GM23338 (cell line): ENCODE measurements at regions not wholly inside any gene's neighbourhood (a gene's known extent, or its start where the extent isn't known, plus 50 kb on each side); places are given as distances from the start of the nearest gene placed in this dataset.
A peak's percentile ranks its signal among the peaks of the same experiment; 100 is the strongest.

Experiments used
- ATAC-seq: fragments of 200-7000 bp; cut with Tn5 transposase; 3 replicates; pipeline ENCODE4 v1.9.1; 2020
- DNase-seq: peaks from one replicate; pipeline ENCODE4 v3.0.0-alpha.2; 2015; ENCODE audit warnings: low spot score
- H2AFZ ChIP-seq: fragments of 200-600 bp; sonication (generic); 2 replicates; pipeline ENCODE4 v1.8.0; 2016; ENCODE audit warnings: antibody characterized with exemption, mild to moderate bottlenecking, moderate library complexity
- H3F3A ChIP-seq: fragments of 200-600 bp; sonication (generic); replicated peaks from 2 replicates; pipeline ENCODE4 v1.8.0; 2017; ENCODE audit warnings: antibody characterized with exemption, mixed run types, low read depth
- H3K27ac ChIP-seq: fragments of 200-600 bp; sonication (generic); 2 replicates; pipeline ENCODE4 v1.6.1; 2016; ENCODE audit warnings: low read depth
- H3K27me3 ChIP-seq: fragments of 200-600 bp; sonication (generic); 2 replicates; pipeline ENCODE4 v1.8.0; 2016; ENCODE audit warnings: mild to moderate bottlenecking, mixed run types, moderate library complexity; ENCODE audit not compliant: insufficient read depth
- H3K36me3 ChIP-seq: fragments of 200-600 bp; sonication (generic); 2 replicates; pipeline ENCODE4 v1.8.0; 2016; ENCODE audit warnings: mild to moderate bottlenecking; ENCODE audit not compliant: insufficient read depth
- H3K4me1 ChIP-seq: fragments of 200-600 bp; sonication (generic); 2 replicates; pipeline ENCODE4 v1.8.0; 2016; ENCODE audit warnings: mild to moderate bottlenecking, moderate library complexity; ENCODE audit not compliant: insufficient read depth
- H3K4me2 ChIP-seq: fragments of 200-600 bp; sonication (generic); 2 replicates; pipeline ENCODE4 v1.7.1; 2017; ENCODE audit warnings: mixed run types
- H3K4me3 ChIP-seq: fragments of 200-600 bp; sonication (generic); 2 replicates; pipeline ENCODE4 v1.6.1; 2016; ENCODE audit warnings: mixed run types
- H3K79me2 ChIP-seq: fragments of 200-600 bp; sonication (generic); replicated peaks from 2 replicates; pipeline ENCODE4 v1.8.0; 2017; ENCODE audit warnings: mild to moderate bottlenecking; ENCODE audit not compliant: insufficient read depth
- H3K9me2 ChIP-seq: fragments of 200-600 bp; sonication (generic); 2 replicates; pipeline ENCODE4 v1.8.0; 2017; ENCODE audit not compliant: insufficient read depth
- H4K20me1 ChIP-seq: fragments of 200-600 bp; sonication (generic); replicated peaks from 2 replicates; pipeline ENCODE4 v1.8.0; 2017; ENCODE audit warnings: mild to moderate bottlenecking; ENCODE audit not compliant: insufficient read depth
- H3K27ac Mint-ChIP-seq: 2 replicates; pipeline ENCODE4 v1.8.0; 2020; ENCODE audit warnings: inconsistent platforms, mild to moderate bottlenecking, moderate library complexity, mixed read lengths
- H3K27me3 Mint-ChIP-seq: 3 replicates; pipeline ENCODE4 v1.8.0; 2022; ENCODE audit warnings: low read depth, mild to moderate bottlenecking, moderate library complexity, mixed read lengths, inconsistent platforms; ENCODE audit not compliant: insufficient read depth, poor library complexity
- H3K36me3 Mint-ChIP-seq: 3 replicates; pipeline ENCODE4 v1.8.0; 2021; ENCODE audit warnings: low read depth, mild to moderate bottlenecking, inconsistent platforms, moderate library complexity, mixed read lengths
- H3K4me1 Mint-ChIP-seq: 3 replicates; pipeline ENCODE4 v1.8.0; 2020; ENCODE audit warnings: mild to moderate bottlenecking, inconsistent platforms, mixed read lengths
- H3K4me3 Mint-ChIP-seq: 3 replicates; pipeline ENCODE4 v1.8.0; 2021; ENCODE audit warnings: moderate library complexity, mild to moderate bottlenecking, inconsistent platforms, mixed read lengths
- H3K9me3 Mint-ChIP-seq: 3 replicates; pipeline ENCODE4 v1.8.0; 2020; ENCODE audit warnings: moderate library complexity, mild to moderate bottlenecking, inconsistent platforms, mixed read lengths
- CREB1 ChIP-seq: fragments of 250-450 bp; sonication (Bioruptor Pico); IDR thresholded peaks from 2 replicates; pipeline ENCODE4 v1.5.0; 2020; ENCODE audit warnings: low read depth, mild to moderate bottlenecking, moderate library complexity
- EZH2 ChIP-seq: fragments of 200-600 bp; sonication (generic); IDR thresholded peaks from one replicate; pipeline ENCODE4 v1.8.0; 2017; ENCODE audit warnings: antibody characterized with exemption, mild to moderate bottlenecking, low read depth; ENCODE audit not compliant: unreplicated experiment
- EZH2phosphoT487 ChIP-seq: fragments of 200-600 bp; sonication (generic); IDR thresholded peaks from one replicate; pipeline ENCODE4 v1.8.1; 2018; ENCODE audit warnings: antibody characterized with exemption; ENCODE audit not compliant: unreplicated experiment
- JUNB ChIP-seq: IDR thresholded peaks from one replicate; pipeline ENCODE4 v1.6.1; 2016; ENCODE audit warnings: antibody characterized with exemption; ENCODE audit not compliant: unreplicated experiment
- NANOG ChIP-seq: IDR thresholded peaks from 2 replicates; pipeline ENCODE4 v1.6.1; 2016; ENCODE audit warnings: antibody characterized with exemption, borderline replicate concordance
- POLR2AphosphoS5 ChIP-seq: IDR thresholded peaks from 2 replicates; pipeline ENCODE4 v1.6.1; 2016; ENCODE audit warnings: antibody characterized with exemption, low read depth
- STAT1 ChIP-seq: IDR thresholded peaks from one replicate; pipeline ENCODE4 v1.6.1; 2016; ENCODE audit warnings: antibody characterized with exemption; ENCODE audit not compliant: unreplicated experiment
- ZNF114 ChIP-seq: fragments of 250-450 bp; sonication (Bioruptor Pico); IDR thresholded peaks from 2 replicates; pipeline ENCODE4 v1.5.0; 2020; ENCODE audit warnings: mild to moderate bottlenecking, moderate library complexity
- ZNF331 ChIP-seq: fragments of 250-450 bp; sonication (Bioruptor Pico); IDR thresholded peaks from 2 replicates; pipeline ENCODE4 v1.5.0; 2020; ENCODE audit warnings: low read depth, mild to moderate bottlenecking, moderate library complexity
- TF ChIP-seq, protein P1 (sequence below): IDR thresholded peaks from one replicate; pipeline ENCODE4 v1.6.1; 2018; ENCODE audit warnings: antibody characterized with exemption; ENCODE audit not compliant: unreplicated experiment
- TF ChIP-seq, protein P2 (sequence below), 2 experiments: fragments of 200-600 bp in 1 of 2; sonication (generic) in 1 of 2; conservative IDR thresholded peaks; 2 replicates each; pipeline versions ENCODE4 v1.5.1 to v1.6.1; 2016 to 2017; ENCODE audit warnings: antibody characterized with exemption in 2 of 2, low read depth in 2 of 2, mild to moderate bottlenecking in 2 of 2, moderate library complexity in 1 of 2
- TF ChIP-seq, protein P3 (sequence below): IDR thresholded peaks from 2 replicates; pipeline ENCODE4 v1.6.1; 2016; ENCODE audit warnings: antibody characterized with exemption
- TF ChIP-seq, protein P4 (sequence below): fragments of 250-450 bp; sonication (Bioruptor Pico); IDR thresholded peaks from 2 replicates; pipeline ENCODE4 v1.5.0; 2020; ENCODE audit warnings: mild to moderate bottlenecking, moderate library complexity

DNA sequence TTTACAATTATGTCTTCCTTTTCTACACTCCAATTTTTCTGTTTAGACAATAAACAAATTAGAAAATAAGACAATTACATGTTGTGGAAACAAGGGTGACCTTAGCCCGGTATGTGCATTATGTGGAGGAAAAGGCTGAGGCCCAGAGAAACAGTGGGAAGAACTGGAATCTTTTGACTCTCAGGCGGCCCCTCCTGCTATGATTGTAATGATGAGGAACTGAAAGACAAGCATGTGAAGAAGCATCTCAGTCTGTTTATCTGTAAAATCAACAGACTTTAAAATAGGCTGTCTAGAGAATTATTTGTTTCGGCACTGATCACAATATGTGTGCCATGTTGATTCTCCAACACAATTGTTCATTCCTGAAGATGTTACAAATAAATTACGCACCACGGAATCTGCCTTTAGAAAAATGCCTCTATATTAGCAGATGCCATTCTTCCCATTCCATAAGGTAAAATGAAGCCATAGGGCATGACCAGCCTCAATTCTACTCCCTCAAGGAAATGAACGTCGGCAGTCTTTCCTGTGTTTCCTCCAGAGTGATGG lies 1201.6 kb upstream of the CITED2 start:
- no peaks in the 10 kb centered on the region for H3K36me3 Mint-ChIP-seq
- H3K27me3 Mint-ChIP-seq = no peaks in the 10 kb centered on the region
- TF ChIP-seq, protein P1, sequence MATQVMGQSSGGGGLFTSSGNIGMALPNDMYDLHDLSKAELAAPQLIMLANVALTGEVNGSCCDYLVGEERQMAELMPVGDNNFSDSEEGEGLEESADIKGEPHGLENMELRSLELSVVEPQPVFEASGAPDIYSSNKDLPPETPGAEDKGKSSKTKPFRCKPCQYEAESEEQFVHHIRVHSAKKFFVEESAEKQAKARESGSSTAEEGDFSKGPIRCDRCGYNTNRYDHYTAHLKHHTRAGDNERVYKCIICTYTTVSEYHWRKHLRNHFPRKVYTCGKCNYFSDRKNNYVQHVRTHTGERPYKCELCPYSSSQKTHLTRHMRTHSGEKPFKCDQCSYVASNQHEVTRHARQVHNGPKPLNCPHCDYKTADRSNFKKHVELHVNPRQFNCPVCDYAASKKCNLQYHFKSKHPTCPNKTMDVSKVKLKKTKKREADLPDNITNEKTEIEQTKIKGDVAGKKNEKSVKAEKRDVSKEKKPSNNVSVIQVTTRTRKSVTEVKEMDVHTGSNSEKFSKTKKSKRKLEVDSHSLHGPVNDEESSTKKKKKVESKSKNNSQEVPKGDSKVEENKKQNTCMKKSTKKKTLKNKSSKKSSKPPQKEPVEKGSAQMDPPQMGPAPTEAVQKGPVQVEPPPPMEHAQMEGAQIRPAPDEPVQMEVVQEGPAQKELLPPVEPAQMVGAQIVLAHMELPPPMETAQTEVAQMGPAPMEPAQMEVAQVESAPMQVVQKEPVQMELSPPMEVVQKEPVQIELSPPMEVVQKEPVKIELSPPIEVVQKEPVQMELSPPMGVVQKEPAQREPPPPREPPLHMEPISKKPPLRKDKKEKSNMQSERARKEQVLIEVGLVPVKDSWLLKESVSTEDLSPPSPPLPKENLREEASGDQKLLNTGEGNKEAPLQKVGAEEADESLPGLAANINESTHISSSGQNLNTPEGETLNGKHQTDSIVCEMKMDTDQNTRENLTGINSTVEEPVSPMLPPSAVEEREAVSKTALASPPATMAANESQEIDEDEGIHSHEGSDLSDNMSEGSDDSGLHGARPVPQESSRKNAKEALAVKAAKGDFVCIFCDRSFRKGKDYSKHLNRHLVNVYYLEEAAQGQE = no peak
- TF ChIP-seq JUNB (no peak), ZNF331 (no peak), NANOG (no peak), ZNF114 (CRISPR knock-in tag) (no peak), CREB1 (CRISPR knock-in tag) (no peak), EZH2 (no peak), POLR2AphosphoS5 (no peak), EZH2phosphoT487 (no peak), STAT1 (no peak)
- TF ChIP-seq, protein P2, sequence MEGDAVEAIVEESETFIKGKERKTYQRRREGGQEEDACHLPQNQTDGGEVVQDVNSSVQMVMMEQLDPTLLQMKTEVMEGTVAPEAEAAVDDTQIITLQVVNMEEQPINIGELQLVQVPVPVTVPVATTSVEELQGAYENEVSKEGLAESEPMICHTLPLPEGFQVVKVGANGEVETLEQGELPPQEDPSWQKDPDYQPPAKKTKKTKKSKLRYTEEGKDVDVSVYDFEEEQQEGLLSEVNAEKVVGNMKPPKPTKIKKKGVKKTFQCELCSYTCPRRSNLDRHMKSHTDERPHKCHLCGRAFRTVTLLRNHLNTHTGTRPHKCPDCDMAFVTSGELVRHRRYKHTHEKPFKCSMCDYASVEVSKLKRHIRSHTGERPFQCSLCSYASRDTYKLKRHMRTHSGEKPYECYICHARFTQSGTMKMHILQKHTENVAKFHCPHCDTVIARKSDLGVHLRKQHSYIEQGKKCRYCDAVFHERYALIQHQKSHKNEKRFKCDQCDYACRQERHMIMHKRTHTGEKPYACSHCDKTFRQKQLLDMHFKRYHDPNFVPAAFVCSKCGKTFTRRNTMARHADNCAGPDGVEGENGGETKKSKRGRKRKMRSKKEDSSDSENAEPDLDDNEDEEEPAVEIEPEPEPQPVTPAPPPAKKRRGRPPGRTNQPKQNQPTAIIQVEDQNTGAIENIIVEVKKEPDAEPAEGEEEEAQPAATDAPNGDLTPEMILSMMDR (conservative IDR thresholded peaks at IDR 0.05; ENCODE audit: low read depth in 2 of 2) = no peak
- TF ChIP-seq, protein P3, sequence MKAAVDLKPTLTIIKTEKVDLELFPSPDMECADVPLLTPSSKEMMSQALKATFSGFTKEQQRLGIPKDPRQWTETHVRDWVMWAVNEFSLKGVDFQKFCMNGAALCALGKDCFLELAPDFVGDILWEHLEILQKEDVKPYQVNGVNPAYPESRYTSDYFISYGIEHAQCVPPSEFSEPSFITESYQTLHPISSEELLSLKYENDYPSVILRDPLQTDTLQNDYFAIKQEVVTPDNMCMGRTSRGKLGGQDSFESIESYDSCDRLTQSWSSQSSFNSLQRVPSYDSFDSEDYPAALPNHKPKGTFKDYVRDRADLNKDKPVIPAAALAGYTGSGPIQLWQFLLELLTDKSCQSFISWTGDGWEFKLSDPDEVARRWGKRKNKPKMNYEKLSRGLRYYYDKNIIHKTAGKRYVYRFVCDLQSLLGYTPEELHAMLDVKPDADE = no peak
- TF ChIP-seq, protein P4, sequence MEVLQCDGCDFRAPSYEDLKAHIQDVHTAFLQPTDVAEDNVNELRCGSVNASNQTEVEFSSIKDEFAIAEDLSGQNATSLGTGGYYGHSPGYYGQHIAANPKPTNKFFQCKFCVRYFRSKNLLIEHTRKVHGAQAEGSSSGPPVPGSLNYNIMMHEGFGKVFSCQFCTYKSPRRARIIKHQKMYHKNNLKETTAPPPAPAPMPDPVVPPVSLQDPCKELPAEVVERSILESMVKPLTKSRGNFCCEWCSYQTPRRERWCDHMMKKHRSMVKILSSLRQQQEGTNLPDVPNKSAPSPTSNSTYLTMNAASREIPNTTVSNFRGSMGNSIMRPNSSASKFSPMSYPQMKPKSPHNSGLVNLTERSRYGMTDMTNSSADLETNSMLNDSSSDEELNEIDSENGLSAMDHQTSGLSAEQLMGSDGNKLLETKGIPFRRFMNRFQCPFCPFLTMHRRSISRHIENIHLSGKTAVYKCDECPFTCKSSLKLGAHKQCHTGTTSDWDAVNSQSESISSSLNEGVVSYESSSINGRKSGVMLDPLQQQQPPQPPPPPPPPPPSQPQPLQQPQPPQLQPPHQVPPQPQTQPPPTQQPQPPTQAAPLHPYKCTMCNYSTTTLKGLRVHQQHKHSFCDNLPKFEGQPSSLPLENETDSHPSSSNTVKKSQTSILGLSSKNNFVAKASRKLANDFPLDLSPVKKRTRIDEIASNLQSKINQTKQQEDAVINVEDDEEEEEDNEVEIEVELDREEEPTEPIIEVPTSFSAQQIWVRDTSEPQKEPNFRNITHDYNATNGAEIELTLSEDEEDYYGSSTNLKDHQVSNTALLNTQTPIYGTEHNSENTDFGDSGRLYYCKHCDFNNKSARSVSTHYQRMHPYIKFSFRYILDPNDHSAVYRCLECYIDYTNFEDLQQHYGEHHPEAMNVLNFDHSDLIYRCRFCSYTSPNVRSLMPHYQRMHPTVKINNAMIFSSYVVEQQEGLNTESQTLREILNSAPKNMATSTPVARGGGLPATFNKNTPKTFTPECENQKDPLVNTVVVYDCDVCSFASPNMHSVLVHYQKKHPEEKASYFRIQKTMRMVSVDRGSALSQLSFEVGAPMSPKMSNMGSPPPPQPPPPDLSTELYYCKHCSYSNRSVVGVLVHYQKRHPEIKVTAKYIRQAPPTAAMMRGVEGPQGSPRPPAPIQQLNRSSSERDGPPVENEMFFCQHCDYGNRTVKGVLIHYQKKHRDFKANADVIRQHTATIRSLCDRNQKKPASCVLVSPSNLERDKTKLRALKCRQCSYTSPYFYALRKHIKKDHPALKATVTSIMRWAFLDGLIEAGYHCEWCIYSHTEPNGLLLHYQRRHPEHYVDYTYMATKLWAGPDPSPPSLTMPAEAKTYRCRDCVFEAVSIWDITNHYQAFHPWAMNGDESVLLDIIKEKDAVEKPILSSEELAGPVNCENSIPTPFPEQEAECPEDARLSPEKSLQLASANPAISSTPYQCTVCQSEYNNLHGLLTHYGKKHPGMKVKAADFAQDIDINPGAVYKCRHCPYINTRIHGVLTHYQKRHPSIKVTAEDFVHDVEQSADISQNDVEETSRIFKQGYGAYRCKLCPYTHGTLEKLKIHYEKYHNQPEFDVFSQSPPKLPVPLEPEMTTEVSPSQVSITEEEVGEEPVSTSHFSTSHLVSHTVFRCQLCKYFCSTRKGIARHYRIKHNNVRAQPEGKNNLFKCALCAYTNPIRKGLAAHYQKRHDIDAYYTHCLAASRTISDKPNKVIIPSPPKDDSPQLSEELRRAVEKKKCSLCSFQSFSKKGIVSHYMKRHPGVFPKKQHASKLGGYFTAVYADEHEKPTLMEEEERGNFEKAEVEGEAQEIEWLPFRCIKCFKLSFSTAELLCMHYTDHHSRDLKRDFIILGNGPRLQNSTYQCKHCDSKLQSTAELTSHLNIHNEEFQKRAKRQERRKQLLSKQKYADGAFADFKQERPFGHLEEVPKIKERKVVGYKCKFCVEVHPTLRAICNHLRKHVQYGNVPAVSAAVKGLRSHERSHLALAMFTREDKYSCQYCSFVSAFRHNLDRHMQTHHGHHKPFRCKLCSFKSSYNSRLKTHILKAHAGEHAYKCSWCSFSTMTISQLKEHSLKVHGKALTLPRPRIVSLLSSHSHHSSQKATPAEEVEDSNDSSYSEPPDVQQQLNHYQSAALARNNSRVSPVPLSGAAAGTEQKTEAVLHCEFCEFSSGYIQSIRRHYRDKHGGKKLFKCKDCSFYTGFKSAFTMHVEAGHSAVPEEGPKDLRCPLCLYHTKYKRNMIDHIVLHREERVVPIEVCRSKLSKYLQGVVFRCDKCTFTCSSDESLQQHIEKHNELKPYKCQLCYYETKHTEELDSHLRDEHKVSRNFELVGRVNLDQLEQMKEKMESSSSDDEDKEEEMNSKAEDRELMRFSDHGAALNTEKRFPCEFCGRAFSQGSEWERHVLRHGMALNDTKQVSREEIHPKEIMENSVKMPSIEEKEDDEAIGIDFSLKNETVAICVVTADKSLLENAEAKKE (CRISPR knock-in tag) = no peak
- H3K4me1 Mint-ChIP-seq = peaks cover 13% of the 10 kb centered on the region; the same call in 2 of the 3 replicates
- H3K36me3 ChIP-seq = no peaks in the 10 kb centered on the region
- no peak overlapping the region for H3K4me3 Mint-ChIP-seq
- ATAC-seq = no peak
- no peaks in the 10 kb centered on the region for H3F3A ChIP-seq
- no peaks in the 10 kb centered on the region for H3K79me2 ChIP-seq
- H3K4me3 ChIP-seq = no peak overlapping the region
- no peak overlapping the region for H3K27ac ChIP-seq
- no peak for DNase-seq
- no peaks in the 10 kb centered on the region for H3K9me3 Mint-ChIP-seq
- H3K9me2 ChIP-seq = no peaks in the 10 kb centered on the region
- no peaks in the 10 kb centered on the region for H4K20me1 ChIP-seq
- no peak overlapping the region for H3K4me2 ChIP-seq
- peak overlapping the region; percentile 8; the same call in 1 of the 2 replicates for H2AFZ ChIP-seq
- H3K27ac Mint-ChIP-seq = no peak overlapping the region
- H3K4me1 ChIP-seq = no peaks in the 10 kb centered on the region; the same call in 1 of the 2 replicates
- H3K27me3 ChIP-seq = no peaks in the 10 kb centered on the region
